Stimulated activated CD8-positive, alpha-beta memory T cell treated with anti-CD3 and anti-CD28 coated beads, Interleukin-12 subunit alpha, Interleukin-12 subunit beta, amount 100 ng/mL, for 24 hours (primary cell): ENCODE measurements at regions not wholly inside any gene's neighbourhood (a gene's known extent, or its start where the extent isn't known, plus 50 kb on each side); places are given as distances from the start of the nearest gene placed in this dataset.
"Not testable (repeated sequence)": the region's sequence is repeated elsewhere in the genome, so short reads cannot be mapped to it uniquely, and the experiment has no call there.

Experiments
- DNase-seq: peaks from one replicate; pipeline ENCODE4 v3.0.0-alpha.2; 2020; ENCODE audit errors: extremely low read depth

DNA sequence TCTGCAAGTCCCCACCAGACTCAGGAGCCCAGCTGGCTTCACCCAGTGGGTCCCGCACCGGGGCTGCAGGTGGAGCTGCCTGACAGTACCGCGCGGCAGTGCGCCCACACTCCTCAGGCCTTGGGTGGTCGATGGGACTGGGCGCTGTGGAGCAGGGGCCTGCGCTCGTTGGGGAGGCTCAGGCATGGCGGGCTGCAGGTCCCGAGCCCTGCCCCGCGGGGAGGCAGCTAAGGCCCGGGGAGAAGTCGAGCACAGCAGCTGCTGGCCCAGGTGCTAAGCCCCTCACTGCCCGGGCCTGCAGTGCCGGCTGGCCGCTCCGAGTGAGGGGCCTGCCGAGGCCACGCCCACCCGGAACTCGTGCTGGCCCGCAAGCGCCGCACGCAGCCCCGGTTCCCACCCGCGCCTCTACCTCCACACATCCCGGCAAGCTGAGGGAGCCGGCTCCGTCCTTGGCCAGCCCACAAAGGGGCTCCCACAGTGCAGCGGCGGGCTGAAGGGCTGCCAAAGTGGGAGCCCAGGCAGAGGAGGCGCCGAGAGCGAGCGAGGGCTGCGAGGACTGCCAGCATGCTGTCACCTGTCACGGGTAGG lies 2021.7 kb upstream of the LRRTM1 start:
- not testable (repeated sequence) for DNase-seq

DNA sequence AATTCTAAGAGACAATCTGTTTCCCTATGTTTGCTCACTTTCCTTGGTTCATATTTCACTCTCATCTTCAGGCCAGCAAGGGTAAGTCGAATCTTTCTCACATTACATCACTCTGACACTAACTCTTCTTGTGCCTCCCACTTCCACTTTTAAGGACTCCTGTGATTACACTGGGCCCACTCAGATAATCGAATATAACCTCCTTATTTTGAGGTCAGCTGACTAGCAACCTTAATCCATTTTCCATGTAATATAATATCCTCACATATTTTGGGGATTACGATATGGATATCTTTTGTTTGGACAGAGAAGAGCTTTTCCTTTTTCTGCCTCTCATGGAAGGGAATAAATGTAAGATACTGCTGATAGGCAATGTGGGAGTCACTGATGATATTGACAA lies 2015.7 kb upstream of the LRRTM1 start:
- DNase-seq = no peak

DNA sequence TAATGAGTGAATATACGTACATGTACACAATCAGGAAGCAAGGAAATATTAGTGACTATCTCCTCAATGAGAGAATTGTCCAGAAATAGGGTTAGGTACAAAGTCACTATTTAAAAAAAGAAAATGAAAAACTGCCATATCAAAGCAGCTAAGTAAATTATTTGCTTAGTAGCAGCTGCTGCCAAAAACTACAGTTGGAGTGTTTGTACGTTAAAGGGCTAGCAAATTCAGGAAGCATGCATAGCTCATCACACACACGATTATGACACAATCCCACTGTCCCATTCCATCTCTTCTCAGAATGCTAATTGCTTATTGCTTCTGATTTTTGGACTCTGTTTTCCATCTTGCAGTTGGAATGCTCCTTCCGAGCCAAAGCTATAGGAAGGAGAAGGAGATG lies 2012.5 kb upstream of the LRRTM1 start:
- DNase-seq = no peak

DNA sequence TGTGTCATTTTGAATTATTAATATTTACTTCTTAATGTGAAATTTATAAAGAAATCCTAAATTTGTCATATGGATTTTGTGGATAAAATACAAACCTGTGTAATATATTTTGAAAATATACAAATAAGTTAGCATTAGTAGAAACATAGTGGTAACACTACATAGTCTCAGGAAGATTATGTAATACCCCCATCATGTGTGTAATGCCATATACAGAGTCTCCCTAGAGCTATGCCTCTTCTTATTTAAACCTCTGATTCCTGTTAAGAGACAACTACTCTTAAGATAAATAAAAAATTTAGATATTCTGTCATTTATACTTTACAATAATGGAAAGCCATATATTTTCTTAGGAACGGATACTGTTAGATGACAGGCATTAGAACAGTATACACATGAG lies 2012.0 kb upstream of the LRRTM1 start:
- DNase-seq = no peak

DNA sequence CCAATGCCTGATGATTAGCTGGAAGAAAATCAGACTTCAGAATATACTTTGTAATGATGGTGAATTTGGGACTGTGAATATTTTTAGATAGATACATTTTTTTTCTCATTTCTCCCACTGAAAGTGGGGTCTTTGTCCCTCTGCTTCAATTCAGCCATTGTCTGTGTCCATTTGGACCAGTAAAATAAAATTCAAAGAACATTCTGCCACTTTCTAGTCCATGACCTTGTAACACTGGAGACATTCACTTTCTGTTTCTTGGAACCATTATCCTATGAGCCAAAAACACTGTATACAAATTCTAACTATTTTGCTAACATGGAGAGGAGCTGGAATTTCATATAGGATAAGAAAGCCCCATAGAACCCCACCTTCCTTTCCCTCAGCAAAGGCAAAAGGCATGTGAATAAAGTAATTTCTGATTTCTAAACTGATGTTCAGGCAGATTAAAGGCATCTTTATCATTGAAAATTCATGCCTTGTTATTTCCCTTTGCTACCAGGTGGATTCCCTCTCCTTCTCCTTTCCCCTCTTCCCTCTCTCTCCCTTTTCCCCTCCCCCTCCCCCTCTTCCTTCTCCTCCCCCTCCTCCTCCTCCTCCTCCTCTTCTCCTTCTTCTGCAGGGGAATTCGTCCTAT lies 2010.4 kb upstream of the LRRTM1 start:
- DNase-seq = no peak

DNA sequence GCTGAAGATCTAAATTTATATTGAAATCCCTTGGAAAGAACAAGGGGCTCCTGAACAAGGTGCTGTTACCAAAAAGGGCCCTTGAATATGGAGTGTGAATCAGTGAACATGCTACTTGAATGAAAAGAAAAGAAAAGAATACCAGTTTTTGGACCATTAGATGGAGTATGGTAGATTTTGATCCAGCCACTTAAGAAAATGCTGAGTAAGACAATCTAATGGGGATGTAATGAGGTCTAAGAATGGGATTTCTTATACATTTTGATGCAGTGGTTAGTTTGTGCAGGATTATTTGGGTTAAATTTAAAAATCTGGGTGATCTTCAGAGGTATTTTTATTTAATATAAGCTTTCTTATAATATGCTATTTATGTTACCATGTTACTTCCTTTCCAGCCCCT lies 2003.0 kb upstream of the LRRTM1 start:
- DNase-seq = no peak

DNA sequence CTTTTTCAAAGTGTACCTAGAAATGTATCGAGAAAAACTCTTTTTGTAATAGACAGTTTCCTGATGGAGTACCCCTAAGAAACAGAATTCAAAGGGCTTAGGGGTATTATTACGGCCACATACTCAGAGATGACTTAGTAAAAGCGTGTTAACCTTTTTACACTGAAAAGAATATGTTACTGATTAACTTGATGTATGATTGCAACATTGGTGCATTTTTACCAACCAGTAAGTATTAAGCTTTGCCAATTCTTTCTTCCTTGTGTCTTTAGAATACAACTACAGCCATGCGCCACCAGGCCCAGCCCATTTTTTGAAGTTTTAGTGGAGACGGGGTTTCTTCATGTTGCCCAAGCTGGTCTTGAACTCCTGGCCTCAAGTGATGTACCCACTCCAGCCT lies 1997.0 kb upstream of the LRRTM1 start:
- DNase-seq = no peak

DNA sequence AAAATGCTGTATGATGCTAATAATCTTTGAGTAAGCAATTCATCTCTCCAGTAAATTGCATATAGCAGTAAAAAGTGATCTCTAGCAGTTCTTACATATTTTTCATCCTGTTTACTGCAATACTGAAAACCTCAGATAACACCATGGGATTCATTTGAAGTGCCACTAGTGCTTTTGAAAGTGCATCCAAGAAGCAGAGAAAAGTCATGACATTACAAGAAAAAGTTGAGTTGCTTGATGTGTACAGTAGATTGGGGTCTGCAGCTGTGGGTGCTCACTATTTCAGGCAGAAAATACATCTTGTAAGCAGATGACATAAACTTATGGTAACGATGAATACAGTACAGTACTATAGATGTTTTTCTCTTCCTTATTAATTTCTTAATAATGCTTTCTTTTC lies 1984.9 kb upstream of the LRRTM1 start:
- DNase-seq = no peak

DNA sequence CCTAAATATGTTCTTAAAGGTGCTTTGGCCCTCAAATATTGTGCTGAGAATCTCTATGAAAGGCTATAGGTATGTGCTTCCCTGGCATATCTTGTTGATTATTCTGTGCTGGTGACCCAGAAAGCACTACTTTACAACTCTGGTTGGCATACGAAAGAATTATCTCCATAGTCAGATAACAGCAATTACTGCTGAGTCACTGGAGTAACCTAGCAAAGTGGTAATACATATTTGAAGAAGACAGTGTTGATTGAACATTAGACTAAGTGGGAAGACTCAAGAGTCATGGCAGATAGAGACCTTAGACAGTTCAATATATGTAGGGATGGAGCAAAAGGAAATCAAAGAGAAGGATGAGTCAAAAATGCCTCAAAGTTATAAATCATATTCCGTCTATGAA lies 1978.5 kb upstream of the LRRTM1 start:
- DNase-seq = no peak

DNA sequence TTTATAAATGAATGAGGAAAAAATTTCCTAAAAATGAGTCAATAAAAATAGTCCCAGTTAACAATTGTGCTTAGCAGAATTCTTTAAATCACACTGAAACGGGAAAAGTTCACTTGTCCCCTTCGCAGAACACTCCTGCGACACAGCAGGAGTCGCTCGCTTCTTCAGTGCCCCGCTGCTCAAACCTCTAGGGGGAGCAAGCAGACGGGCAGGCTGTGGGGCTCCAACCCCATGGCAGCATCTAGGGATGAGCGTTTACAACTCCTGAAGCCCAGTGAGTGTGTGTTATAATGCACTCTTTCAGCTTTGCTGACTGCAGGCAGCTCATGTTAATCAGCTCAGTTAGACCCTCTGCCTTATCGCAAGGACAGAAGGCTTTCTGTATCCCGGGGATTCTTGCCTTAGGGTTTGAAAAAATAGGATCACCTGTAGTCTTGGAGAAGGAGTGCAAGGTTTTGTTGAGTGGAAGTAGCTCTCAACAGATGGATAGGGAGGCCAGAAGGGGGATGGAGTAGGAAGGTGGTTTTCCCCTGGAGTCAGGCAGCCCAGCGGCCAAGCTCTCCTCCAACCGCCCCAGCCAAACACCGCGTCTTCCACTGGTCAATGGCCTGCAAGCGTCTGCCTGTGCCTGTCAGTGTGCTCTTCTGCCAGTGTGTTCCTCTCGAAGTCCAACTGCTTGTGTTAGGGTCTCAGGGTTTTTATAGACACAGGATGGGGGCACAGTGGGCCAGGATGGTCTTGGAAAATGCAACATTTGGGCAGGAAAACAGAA lies 1977.7 kb upstream of the LRRTM1 start:
- no peak for DNase-seq

DNA sequence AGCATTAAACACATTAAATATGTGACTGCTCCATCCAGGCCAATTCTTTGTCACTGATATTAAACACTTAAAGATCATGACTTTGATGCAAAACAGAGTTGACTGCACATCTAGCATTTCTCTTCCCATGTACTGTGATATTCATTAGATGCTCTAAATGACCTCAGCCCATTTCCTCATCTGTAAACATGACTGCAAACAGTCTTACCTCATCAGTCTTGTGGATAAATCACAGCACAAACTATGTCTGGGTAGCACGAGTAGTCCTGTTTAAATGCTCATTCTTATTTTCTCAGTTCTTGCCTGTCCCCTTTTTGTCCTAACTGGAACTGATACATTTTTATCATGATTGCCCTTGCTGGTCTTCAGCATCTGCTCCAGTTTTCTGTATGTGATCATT lies 1974.8 kb upstream of the LRRTM1 start:
- no peak for DNase-seq

DNA sequence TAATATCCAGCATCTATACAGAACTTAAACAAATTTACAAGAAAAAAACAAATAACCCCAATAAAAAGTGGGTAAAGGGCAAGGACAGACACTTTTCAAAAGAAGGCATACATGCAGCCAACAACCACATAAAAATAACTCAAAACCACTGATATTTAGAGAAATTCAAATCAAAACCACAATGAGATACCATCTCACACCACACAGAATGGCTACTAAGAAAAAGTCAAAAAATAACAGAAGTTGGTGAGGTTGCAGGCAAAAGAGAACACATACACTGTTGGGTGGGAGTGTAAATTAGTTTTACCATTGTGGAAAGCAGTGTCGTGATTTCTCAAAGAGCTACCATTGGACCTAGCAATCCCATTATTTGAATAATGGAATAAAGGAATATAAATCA lies 1973.9 kb upstream of the LRRTM1 start:
- DNase-seq = no peak

DNA sequence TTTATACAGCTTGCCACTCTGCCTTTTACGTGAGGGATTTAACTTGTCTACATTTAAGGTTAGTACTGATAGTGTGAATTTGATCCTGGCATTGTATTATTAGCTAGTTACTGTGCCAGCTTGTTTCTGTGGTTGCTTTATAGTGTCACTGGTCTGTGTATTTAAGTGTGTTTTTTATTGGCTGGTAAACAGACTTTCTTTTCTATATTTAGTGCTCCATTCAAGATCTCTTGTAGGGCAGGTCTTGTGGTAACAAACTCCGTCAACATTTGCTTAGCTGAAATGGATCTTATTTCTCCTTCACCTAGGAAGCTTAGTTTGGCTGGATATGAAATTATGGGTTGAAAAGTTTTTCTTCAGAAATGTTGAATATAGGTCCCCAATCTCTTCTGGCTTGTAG lies 1971.0 kb upstream of the LRRTM1 start:
- no peak for DNase-seq

DNA sequence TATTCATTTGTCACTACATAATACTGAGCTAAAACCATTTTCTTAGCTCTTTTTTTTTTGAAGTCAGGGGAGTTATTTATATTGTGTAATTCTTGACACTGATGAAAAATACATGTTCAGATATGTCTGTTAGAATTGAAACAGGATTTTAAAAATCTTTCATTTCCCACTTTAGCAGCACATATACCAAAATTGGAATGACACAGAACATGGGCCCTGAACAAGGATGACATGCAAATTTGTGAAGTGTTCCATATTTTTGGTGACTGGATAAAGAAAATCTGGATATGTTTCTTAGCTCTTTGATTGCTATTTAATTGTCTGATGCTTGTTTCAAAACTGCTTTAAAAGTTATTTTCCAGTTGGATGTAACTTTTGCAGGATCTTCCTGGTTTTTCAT lies 1963.9 kb upstream of the LRRTM1 start:
- no peak for DNase-seq

DNA sequence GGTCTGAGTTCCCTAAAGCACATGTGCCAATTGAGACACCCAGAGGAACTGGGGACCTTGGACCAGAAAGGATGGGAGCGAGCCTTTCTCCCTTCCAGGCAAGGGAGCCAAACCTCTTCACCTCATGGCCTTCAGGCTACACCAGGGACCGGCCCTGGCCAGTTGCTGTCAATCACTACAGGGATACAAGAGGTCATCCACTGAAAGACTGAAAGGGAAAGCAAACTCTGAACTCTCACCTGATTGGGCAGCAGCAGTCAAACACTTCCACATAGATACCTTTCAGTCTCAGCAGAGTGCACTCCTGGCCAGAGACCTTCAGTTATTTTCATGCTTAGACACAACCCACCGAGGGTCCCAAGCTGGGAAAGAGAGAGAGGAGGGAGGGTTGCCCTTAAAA lies 1956.0 kb upstream of the LRRTM1 start:
- DNase-seq = no peak

DNA sequence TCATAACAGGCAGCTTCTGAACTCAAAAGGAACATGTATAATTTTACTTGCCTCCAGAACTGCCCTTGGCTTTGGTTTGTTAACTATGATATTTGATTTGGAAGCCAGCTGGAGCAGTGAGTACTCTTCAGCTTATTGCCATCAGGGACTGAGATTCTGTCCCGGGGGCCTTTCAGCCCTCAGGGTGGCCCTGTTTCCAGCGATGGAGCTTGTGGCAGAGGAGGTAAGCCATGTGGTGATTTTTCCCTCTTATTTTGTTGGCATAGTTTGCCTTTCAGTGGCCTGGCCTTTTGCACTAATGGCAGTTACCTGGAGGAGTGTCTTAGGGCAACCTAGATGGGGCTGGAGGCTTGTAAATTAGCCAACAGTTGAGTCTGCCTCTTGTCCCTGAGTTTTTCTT lies 1955.0 kb upstream of the LRRTM1 start:
- DNase-seq = no peak

DNA sequence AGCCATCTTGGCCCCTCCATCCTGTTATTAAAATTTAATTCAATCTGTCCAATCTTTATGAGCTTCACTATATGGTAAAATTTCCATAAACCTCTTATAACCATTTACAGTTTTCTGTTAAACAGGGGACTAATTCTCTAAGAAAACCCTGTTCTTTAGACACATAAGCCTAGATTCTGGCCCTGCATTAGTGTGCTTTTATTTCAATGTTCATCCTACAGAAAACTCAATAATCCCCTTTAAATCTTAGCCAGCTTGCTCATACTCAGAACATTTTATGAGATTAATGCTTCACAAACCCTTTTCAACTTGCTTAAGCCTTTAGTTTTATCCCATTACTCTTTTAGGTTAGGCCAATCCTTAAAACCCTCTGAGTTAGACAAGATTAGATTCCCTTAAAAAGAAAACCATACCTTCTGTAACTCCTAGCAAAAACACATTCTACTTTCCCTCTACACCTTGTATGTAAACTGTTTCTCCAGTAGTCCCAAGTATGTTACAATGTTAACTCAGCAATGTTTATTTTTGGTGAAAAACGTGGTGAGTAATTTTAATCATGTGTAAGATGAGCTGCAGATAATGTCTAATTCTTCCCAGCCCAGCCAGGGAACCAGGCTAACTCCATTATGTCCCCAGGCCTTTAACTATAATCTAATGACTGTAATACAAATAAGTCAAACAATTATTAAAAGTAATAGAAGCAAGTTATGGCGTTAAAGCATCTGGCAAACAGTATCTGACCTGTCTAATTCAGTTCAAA lies 1953.4 kb upstream of the LRRTM1 start:
- no peak for DNase-seq

DNA sequence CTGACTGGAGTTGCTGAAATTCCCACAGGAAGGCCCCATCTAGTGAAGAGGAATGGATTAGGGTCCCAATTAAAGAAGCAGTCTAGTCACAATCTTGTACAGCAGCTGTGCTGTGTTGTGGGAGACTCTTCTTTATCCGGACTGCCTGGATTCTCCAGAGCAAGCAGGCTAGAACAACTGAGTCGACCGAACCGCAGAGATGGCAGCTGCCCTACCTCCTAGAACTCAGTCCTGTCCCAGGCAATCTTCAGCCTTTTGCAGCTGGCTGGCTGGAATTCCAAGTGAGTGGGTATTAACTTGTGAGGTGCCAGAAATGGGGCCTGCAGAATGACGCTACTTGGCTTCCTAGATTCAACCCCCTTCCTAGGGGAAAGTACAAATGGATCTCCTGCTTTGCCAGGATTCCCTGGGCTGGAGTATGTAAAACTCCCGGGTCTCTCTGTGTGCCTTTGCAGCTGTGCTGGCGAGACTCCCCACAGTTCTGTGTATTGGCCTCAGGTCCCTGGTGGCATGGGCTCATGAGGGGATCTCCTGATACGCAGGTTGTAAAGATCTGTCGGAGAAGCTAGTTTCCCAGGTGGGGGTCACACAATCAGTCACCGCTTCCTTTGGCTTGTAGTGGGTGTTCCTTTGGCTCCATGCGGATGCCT lies 1952.6 kb upstream of the LRRTM1 start:
- DNase-seq = no peak

DNA sequence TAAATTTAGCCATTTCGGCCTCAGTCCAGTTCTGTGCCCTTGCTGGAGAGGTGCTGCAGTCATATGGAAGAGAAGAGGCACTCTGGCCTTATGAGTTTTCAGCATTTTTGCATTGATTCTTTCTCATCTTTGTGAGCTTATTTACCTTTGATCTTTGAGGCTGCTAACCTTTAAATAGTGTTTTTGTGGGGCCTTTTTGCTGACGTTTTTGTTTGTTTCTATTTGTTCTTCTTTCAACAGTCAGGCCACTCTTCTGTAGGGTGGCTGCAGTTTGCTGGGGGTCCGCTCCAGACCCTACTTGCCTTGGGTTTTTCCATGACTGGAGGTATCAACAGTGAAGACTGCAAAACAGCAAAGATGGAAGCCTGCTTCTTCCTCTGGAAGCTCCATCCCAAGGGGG lies 1951.7 kb upstream of the LRRTM1 start:
- no peak for DNase-seq

DNA sequence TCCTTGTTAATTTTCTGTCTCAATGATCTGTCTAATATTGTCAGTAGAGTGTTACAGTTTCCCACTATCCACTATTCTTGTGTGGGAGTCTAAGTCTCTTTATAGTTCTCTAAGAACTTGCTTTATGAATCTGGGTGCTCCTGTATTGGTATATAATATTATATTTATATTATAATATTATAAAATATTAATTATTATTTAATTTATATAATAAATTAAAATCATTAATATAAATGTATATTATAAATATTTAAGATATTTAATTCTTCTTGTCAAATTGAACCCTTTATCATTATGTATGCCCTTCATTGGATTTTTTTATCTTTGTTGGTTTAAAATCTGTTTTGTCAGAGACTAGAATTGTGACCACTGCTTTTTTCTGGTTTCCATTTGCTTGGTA lies 1950.2 kb upstream of the LRRTM1 start:
- no peak for DNase-seq

DNA sequence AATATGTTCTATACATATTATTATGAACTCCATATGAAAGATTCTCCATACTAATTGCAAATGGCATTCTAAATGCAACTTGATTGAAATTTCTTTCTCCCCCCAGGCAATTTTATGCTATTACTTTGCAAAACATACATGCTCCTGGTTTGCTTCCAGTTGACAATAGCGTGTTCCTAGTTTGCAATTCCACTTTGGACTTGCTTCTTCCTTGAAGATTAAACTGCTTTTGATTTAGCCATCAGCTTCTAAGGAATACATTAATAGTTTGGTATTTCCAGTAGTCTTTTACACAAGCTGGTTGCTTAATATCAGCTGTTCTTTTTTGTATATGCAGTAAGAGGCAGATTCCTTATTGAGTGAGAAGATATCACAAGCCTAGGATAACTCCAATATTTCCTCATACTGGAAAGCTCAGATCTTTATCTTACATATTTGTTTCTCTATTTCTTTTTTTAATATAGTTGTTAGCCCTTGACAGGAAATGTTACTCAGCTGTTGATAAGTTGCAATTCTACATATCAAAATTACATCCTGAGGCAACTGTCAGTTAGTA lies 1941.7 kb upstream of the LRRTM1 start:
- no peak for DNase-seq

DNA sequence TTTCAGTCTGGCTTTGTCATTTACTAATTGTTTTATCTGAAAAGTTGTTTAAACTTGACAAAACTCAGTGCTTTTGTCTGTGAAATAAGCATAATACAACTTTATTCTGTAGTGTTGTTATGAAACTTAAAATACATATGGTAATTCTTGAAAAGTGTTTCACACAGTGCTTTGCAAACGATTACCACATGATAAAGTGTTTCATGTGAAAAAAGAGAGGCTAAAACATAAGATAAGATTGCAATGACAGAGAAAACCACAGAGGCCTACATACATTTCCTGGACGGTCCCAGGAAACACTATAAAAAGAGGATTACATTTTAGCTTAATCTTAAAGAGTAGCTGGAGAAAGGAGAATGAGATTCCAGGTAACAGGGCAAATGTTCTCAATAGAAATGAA lies 1934.6 kb upstream of the LRRTM1 start:
- no peak for DNase-seq
